ENCODE measurements at regions not wholly inside any gene's neighbourhood (a gene's known extent, or its start where the extent isn't known, plus 50 kb on each side); places are given as distances from the start of the nearest gene placed in this dataset.

DNA sequence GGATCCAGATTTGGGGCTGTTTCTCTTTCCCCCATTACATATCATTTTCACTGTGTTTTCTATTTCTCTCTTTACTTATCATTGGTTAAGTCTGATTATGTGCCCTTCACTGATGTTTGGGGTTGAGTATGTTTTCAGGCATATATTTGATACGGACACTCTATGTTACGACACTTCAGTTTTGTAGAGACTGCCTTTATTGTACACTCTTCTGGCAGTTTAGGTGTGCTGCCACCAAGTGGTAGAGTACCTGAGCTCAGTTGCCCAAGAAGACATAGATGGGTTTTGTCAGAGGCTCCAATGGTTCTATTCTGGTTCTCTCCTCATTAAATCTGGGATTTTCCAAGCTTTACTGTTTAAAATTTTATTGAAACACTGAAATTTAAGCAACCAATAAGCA is 255.0 kb upstream of the ROPN1 start:
- FAIRE-seq (no peak), DNase-seq (no peak)
- H3K27ac ChIP-seq (ENCODE audit: low read depth in 2 of 2, low read length in 2 of 2): peak overlapping the region in 1 of 2 donors; percentile 21
- H3K27me3 ChIP-seq (ENCODE audit: control insufficient read depth, insufficient read depth, low read length): no peaks in the 10 kb centered on the region
- no peaks in the 10 kb centered on the region for H3K9me3 ChIP-seq (ENCODE audit: control insufficient read depth in 2 of 3, insufficient read depth in 1 of 3, low read length in 3 of 3)
- TF ChIP-seq, protein P1, sequence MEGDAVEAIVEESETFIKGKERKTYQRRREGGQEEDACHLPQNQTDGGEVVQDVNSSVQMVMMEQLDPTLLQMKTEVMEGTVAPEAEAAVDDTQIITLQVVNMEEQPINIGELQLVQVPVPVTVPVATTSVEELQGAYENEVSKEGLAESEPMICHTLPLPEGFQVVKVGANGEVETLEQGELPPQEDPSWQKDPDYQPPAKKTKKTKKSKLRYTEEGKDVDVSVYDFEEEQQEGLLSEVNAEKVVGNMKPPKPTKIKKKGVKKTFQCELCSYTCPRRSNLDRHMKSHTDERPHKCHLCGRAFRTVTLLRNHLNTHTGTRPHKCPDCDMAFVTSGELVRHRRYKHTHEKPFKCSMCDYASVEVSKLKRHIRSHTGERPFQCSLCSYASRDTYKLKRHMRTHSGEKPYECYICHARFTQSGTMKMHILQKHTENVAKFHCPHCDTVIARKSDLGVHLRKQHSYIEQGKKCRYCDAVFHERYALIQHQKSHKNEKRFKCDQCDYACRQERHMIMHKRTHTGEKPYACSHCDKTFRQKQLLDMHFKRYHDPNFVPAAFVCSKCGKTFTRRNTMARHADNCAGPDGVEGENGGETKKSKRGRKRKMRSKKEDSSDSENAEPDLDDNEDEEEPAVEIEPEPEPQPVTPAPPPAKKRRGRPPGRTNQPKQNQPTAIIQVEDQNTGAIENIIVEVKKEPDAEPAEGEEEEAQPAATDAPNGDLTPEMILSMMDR (IDR thresholded peaks at IDR 0.05; ENCODE audit: borderline replicate concordance, extremely low read depth, insufficient read depth): peak; percentile 40
- H3K36me3 ChIP-seq (ENCODE audit: control insufficient read depth in 2 of 3, insufficient read depth in 3 of 3, low read length in 3 of 3): no peaks in the 10 kb centered on the region
- no peak overlapping the region for H3K9ac ChIP-seq (ENCODE audit: low read length in 3 of 3)
- H3K4me3 ChIP-seq (ENCODE audit: low read length in 3 of 3): no peak overlapping the region
- intact Hi-C loops (cut with DNase I): no loop called here
- peaks cover 0 to 17% (median 14%) of the 10 kb centered on the region in 3 donors for H3K4me1 ChIP-seq (ENCODE audit: control insufficient read depth in 2 of 3, insufficient read depth in 2 of 3, low read depth in 1 of 3, low read length in 3 of 3)

- intact Hi-C loops (cut with DNase I): no loop called here
- DNase-seq (peak in 2 of 5 donors; percentile 51 to 83), FAIRE-seq (peak; percentile 73)
- Histone ChIP-seq H3K9me3 (ENCODE audit: control insufficient read depth in 2 of 3, insufficient read depth in 1 of 3, low read length in 3 of 3) (no peaks in the 10 kb centered on the region), H3K27ac (ENCODE audit: low read depth in 2 of 2, low read length in 2 of 2) (peak overlapping the region; percentile 79 to 96), H3K4me1 (ENCODE audit: control insufficient read depth in 2 of 3, insufficient read depth in 2 of 3, low read depth in 1 of 3, low read length in 3 of 3) (peaks cover 0 to 17% (median 14%) of the 10 kb centered on the region in 3 donors), H3K36me3 (ENCODE audit: control insufficient read depth in 2 of 3, insufficient read depth in 3 of 3, low read length in 3 of 3) (no peaks in the 10 kb centered on the region), H3K4me3 (ENCODE audit: low read length in 3 of 3) (no peak overlapping the region), H3K27me3 (ENCODE audit: control insufficient read depth, insufficient read depth, low read length) (no peaks in the 10 kb centered on the region), H3K9ac (ENCODE audit: low read length in 3 of 3) (peak overlapping the region in 1 of 3 donors; percentile 12)
- TF ChIP-seq, protein P1 (IDR thresholded peaks at IDR 0.05; ENCODE audit: borderline replicate concordance, extremely low read depth, insufficient read depth): no peak
These were observed 256.6 kb upstream of the ROPN1 start for GRCh38 chr3:124248471-124249028.

GRCh38 chr3:124249038-124249437 is 257.1 kb upstream of the ROPN1 start:
- FAIRE-seq: no peak
- intact Hi-C loops (cut with DNase I): no loop called here

More at GRCh38 chr3:124249038-124249437, 257.1 kb upstream of the ROPN1 start:
- Histone ChIP-seq H3K36me3 (ENCODE audit: control insufficient read depth in 2 of 3, insufficient read depth in 3 of 3, low read length in 3 of 3) (no peaks in the 10 kb centered on the region), H3K27ac (ENCODE audit: low read depth in 2 of 2, low read length in 2 of 2) (peak overlapping the region; percentile 68 to 96), H3K4me1 (ENCODE audit: control insufficient read depth in 2 of 3, insufficient read depth in 2 of 3, low read depth in 1 of 3, low read length in 3 of 3) (peaks cover 0 to 17% (median 14%) of the 10 kb centered on the region in 3 donors), H3K9ac (ENCODE audit: low read length in 3 of 3) (peak overlapping the region in 1 of 3 donors; percentile 12), H3K27me3 (ENCODE audit: control insufficient read depth, insufficient read depth, low read length) (no peaks in the 10 kb centered on the region), H3K9me3 (ENCODE audit: control insufficient read depth in 2 of 3, insufficient read depth in 1 of 3, low read length in 3 of 3) (no peaks in the 10 kb centered on the region), H3K4me3 (ENCODE audit: low read length in 3 of 3) (no peak overlapping the region)
- no peak for DNase-seq
- TF ChIP-seq, protein P1 (IDR thresholded peaks at IDR 0.05; ENCODE audit: borderline replicate concordance, extremely low read depth, insufficient read depth): no peak
